Inflammatory macrophage (primary cell): ENCODE measurements at regions not wholly inside any gene's neighbourhood (a gene's known extent, or its start where the extent isn't known, plus 50 kb on each side); places are given as distances from the start of the nearest gene placed in this dataset.

ENCODE experiments used
- DNase-seq, 2 donors: peaks; one replicate each; pipeline ENCODE4 v3.0.0-alpha.2; 2020 to 2022

GRCh38 chr1:227370533-227371254 lies 52.4 kb upstream of the CDC42BPA start:
- DNase-seq, result no peak

GRCh38 chr1:227369102-227369760 lies 50.9 kb upstream of the CDC42BPA start:
- no peak for DNase-seq
